Myocyte (in vitro differentiated cells): ENCODE measurements at regions not wholly inside any gene's neighbourhood (a gene's known extent, or its start where the extent isn't known, plus 50 kb on each side); places are given as distances from the start of the nearest gene placed in this dataset.
"Not testable (repeated sequence)": the region's sequence is repeated elsewhere in the genome, so short reads cannot be mapped to it uniquely, and the experiment has no call there.

Experiments
- DNase-seq: peaks from one replicate; pipeline ENCODE4 v3.0.0-alpha.2; 2012; ENCODE audit warnings: low read depth

GRCh38 chr2:100702438-100703109 is 117.4 kb upstream of the NPAS2 start:
- DNase-seq: no peak

- DNase-seq: no peak
Observed at GRCh38 chr2:100703213-100703612, 116.7 kb upstream of the NPAS2 start.

GRCh38 chr2:100703739-100704138 is 116.2 kb upstream of the NPAS2 start:
- DNase-seq: no peak

GRCh38 chr2:100704156-100704555 is 115.8 kb upstream of the NPAS2 start:
- no peak for DNase-seq

- no peak for DNase-seq
Observed at GRCh38 chr2:100704711-100705110, 115.2 kb upstream of the NPAS2 start.

- DNase-seq: no peak
Observed at GRCh38 chr2:100707016-100707947, 112.7 kb upstream of the NPAS2 start.

- no peak for DNase-seq
Observed at GRCh38 chr2:100708333-100708732, 111.6 kb upstream of the NPAS2 start.

GRCh38 chr2:100713106-100713505 is 106.8 kb upstream of the NPAS2 start:
- DNase-seq: no peak

GRCh38 chr2:100714396-100715010 is 105.4 kb upstream of the NPAS2 start:
- DNase-seq: not testable (repeated sequence)

GRCh38 chr2:100715861-100716260 is 104.1 kb upstream of the NPAS2 start:
- DNase-seq: not testable (repeated sequence)

- no peak for DNase-seq
Observed at GRCh38 chr2:100716581-100716980, 103.4 kb upstream of the NPAS2 start.

GRCh38 chr2:100718065-100718629 is 101.8 kb upstream of the NPAS2 start:
- DNase-seq: no peak

- no peak for DNase-seq
Observed at GRCh38 chr2:100720445-100720844, 99.5 kb upstream of the NPAS2 start.

GRCh38 chr2:100721693-100722092 is 98.2 kb upstream of the NPAS2 start:
- DNase-seq: no peak

GRCh38 chr2:100722125-100722524 is 97.8 kb upstream of the NPAS2 start:
- no peak for DNase-seq

- no peak for DNase-seq
Observed at GRCh38 chr2:100726866-100727265, 93.1 kb upstream of the NPAS2 start.

GRCh38 chr2:100730290-100730868 is 89.6 kb upstream of the NPAS2 start:
- peak; percentile 75 for DNase-seq

- peak; percentile 57 for DNase-seq
Observed at GRCh38 chr2:100731535-100731981, 88.4 kb upstream of the NPAS2 start.

- DNase-seq: peak; percentile 60
Observed at GRCh38 chr2:100733391-100734187, 86.3 kb upstream of the NPAS2 start.
